Pons (tissue), 1 donor: ENCODE measurements at regions not wholly inside any gene's neighbourhood (a gene's known extent, or its start where the extent isn't known, plus 50 kb on each side); places are given as distances from the start of the nearest gene placed in this dataset.

Experiments
- DNase-seq: peaks from one replicate; pipeline ENCODE4 v3.0.0-alpha.2; 2016; ENCODE audit warnings: low spot score

GRCh38 chr2:128776461-128777195 lies 458.0 kb upstream of the HS6ST1 start:
- DNase-seq: no peak

GRCh38 chr2:128777196-128778035 lies 458.7 kb upstream of the HS6ST1 start:
- DNase-seq: no peak

- DNase-seq: no peak
Measured at GRCh38 chr2:128778843-128779242, 460.2 kb upstream of the HS6ST1 start.

- no peak for DNase-seq
Measured at GRCh38 chr2:128779301-128780095, 460.8 kb upstream of the HS6ST1 start.

GRCh38 chr2:128780434-128781080 lies 461.9 kb upstream of the HS6ST1 start:
- no peak for DNase-seq

GRCh38 chr2:128781166-128781565 lies 462.5 kb upstream of the HS6ST1 start:
- no peak for DNase-seq

- no peak for DNase-seq
Measured at GRCh38 chr2:128781585-128782385, 463.1 kb upstream of the HS6ST1 start.

GRCh38 chr2:128782411-128783192 lies 463.9 kb upstream of the HS6ST1 start:
- no peak for DNase-seq

- no peak for DNase-seq
Measured at GRCh38 chr2:128783193-128783671, 464.6 kb upstream of the HS6ST1 start.

GRCh38 chr2:128783896-128784295 lies 465.2 kb upstream of the HS6ST1 start:
- DNase-seq: peak; percentile 20

- DNase-seq: no peak
Measured at GRCh38 chr2:128784626-128785306, 466.1 kb upstream of the HS6ST1 start.

GRCh38 chr2:128786316-128786715 lies 467.6 kb upstream of the HS6ST1 start:
- no peak for DNase-seq

GRCh38 chr2:128786741-128787478 lies 468.2 kb upstream of the HS6ST1 start:
- DNase-seq: no peak

GRCh38 chr2:128787616-128788015 lies 468.9 kb upstream of the HS6ST1 start:
- DNase-seq: no peak

GRCh38 chr2:128788636-128789220 lies 470.1 kb upstream of the HS6ST1 start:
- no peak for DNase-seq

GRCh38 chr2:128789221-128789620 lies 470.6 kb upstream of the HS6ST1 start:
- DNase-seq: no peak

- DNase-seq: no peak
Measured at GRCh38 chr2:128789776-128790455, 471.2 kb upstream of the HS6ST1 start.

GRCh38 chr2:128790541-128791001 lies 471.9 kb upstream of the HS6ST1 start:
- no peak for DNase-seq
